ENCODE measurements at regions not wholly inside any gene's neighbourhood (a gene's known extent, or its start where the extent isn't known, plus 50 kb on each side); places are given as distances from the start of the nearest gene placed in this dataset.

DNA sequence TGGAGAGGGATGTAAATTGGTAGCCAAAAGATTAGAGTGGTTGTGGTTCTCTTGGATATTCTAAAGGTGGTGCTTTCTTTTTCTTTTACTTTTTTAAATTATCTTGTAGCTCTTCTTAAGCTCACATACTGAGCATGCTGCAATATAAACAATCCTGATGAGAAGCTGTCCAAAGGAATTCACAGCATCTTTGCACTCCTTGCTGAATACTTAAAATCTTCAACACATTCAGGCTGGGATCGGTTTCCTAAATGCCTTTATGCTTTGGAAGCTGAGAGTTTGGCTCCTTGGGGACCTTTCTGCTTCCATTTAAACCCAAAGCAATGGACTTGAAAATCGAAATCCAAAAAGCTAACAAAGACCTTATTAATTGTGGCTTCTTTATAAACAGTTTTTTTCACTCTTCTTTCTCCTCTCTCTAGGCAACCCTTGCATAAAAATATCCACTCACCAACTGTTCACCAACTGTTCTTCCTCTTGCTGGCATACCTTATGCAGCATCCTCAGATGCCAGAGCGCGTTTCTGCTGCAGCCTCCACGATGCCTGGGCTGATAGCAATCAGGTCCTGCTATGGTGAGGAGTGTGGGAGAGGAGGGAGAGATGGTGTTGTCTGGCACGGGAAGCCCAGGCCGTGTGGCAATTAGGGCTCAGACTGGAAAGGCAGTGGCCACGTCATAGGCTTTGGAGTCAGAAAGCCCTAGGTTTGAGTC, 535.8 kb upstream of the DAB1 start:
- no peak for DNase-seq (ENCODE audit: extremely low read depth, insufficient read length)
- TF ChIP-seq, protein P1, sequence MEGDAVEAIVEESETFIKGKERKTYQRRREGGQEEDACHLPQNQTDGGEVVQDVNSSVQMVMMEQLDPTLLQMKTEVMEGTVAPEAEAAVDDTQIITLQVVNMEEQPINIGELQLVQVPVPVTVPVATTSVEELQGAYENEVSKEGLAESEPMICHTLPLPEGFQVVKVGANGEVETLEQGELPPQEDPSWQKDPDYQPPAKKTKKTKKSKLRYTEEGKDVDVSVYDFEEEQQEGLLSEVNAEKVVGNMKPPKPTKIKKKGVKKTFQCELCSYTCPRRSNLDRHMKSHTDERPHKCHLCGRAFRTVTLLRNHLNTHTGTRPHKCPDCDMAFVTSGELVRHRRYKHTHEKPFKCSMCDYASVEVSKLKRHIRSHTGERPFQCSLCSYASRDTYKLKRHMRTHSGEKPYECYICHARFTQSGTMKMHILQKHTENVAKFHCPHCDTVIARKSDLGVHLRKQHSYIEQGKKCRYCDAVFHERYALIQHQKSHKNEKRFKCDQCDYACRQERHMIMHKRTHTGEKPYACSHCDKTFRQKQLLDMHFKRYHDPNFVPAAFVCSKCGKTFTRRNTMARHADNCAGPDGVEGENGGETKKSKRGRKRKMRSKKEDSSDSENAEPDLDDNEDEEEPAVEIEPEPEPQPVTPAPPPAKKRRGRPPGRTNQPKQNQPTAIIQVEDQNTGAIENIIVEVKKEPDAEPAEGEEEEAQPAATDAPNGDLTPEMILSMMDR (IDR thresholded peaks at IDR 0.05; ENCODE audit: insufficient read depth, low read length, poor library complexity, severe bottlenecking) = no peak
- Histone ChIP-seq H3K36me3 (ENCODE audit: control insufficient read depth, insufficient read depth, low read length) (no peaks in the 10 kb centered on the region), H3K27me3 (replicated peaks; ENCODE audit: control insufficient read depth, insufficient read depth, low read length) (no peaks in the 10 kb centered on the region), H3K4me3 (replicated peaks; ENCODE audit: low read depth, low read length) (no peak overlapping the region)

DNA sequence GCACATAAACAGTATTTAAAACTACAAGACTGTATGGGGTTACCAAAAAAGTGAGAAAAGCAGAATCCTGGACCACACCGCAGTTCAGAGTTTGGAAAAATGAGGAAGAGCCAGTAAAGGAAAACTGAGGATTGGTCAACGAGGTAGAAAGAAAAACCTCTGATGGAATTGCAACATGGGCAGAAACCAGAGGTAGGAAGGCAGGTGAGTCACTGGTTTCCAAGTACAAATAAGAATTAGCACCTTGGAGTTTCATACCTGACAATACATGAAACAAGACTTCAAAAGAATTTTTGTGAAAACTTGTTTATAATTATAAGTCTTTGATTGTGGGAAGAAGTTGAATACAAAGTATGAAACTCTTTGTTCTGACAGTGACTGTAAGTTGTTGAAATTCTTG, 533.7 kb upstream of the DAB1 start:
- TF ChIP-seq, protein P1 (IDR thresholded peaks at IDR 0.05; ENCODE audit: insufficient read depth, low read length, poor library complexity, severe bottlenecking) = no peak
- no peaks in the 10 kb centered on the region for H3K27me3 ChIP-seq (replicated peaks; ENCODE audit: control insufficient read depth, insufficient read depth, low read length)
- no peaks in the 10 kb centered on the region for H3K36me3 ChIP-seq (ENCODE audit: control insufficient read depth, insufficient read depth, low read length)
- no peak overlapping the region for H3K4me3 ChIP-seq (replicated peaks; ENCODE audit: low read depth, low read length)
- DNase-seq (ENCODE audit: extremely low read depth, insufficient read length) = no peak

DNA sequence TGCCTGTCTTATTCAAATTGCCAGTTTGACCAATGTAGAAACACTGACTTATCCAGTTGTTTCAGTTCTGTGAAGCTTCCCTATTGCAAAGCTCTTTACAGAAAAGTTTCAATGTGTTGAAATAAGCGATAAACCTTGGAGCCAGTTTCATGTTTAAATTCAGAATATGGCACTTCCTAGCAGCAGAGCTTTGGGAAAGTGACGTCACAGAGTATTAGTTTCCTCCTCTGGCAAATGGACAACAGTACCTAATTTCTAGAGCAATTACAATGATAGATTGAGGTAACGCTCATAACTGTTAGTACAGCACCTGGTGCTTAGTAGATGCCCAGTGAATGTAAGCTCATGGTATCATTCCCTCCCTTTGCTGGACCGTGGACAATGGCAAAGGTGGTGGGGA, 527.5 kb upstream of the DAB1 start:
- TF ChIP-seq, protein P1 (IDR thresholded peaks at IDR 0.05; ENCODE audit: insufficient read depth, low read length, poor library complexity, severe bottlenecking) = no peak
- Histone ChIP-seq H3K4me3 (replicated peaks; ENCODE audit: low read depth, low read length) (no peak overlapping the region), H3K27me3 (replicated peaks; ENCODE audit: control insufficient read depth, insufficient read depth, low read length) (no peaks in the 10 kb centered on the region), H3K36me3 (ENCODE audit: control insufficient read depth, insufficient read depth, low read length) (no peaks in the 10 kb centered on the region)
- DNase-seq (ENCODE audit: extremely low read depth, insufficient read length) = no peak

DNA sequence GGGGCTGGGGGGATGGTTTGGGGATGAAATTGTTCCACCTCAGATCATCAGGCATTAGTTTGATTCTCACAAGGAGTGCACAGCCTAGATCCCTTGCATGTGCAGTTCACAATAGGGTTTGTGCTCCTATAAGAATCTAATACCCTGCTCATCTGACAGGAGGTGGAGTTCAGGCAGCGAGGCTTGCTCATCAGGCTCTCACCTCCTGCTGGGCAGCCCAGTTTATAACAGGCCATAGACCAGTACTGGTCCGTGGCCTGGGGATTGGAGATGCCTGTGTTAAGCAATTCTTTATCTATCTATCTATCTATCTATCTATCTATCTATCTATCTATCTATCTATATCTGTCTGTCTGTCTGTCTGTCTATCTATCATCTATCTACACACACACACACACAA, 525.3 kb upstream of the DAB1 start:
- no peak for DNase-seq (ENCODE audit: extremely low read depth, insufficient read length)

DNA sequence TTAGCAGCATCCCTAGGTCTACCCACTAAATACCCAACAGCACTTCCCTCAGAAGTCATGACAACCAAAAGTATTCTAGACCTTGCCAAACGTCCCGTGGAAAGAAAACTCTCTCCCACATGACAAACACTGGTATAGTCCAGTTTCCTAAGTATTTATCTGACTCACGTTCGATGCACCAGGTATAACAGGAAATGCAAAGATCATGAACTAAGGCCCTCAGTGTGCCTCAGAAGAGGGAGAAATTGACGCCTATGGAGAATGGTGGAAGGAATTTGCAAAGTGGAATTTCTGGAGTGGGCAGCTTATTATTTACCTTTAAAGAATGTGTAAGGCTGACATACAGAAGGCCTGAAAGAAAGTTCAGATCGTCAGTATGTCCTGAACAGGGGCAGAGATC, 523.6 kb upstream of the DAB1 start:
- Histone ChIP-seq H3K4me3 (replicated peaks; ENCODE audit: low read depth, low read length) (no peak overlapping the region), H3K36me3 (ENCODE audit: control insufficient read depth, insufficient read depth, low read length) (no peaks in the 10 kb centered on the region), H3K27me3 (replicated peaks; ENCODE audit: control insufficient read depth, insufficient read depth, low read length) (no peaks in the 10 kb centered on the region)
- TF ChIP-seq, protein P1 (IDR thresholded peaks at IDR 0.05; ENCODE audit: insufficient read depth, low read length, poor library complexity, severe bottlenecking) = no peak
- DNase-seq (ENCODE audit: extremely low read depth, insufficient read length) = no peak

More for the DNA sequence above, 525.3 kb upstream of the DAB1 start:
- H3K4me3 ChIP-seq (replicated peaks; ENCODE audit: low read depth, low read length) = no peak overlapping the region
- no peaks in the 10 kb centered on the region for H3K27me3 ChIP-seq (replicated peaks; ENCODE audit: control insufficient read depth, insufficient read depth, low read length)
- TF ChIP-seq, protein P1 (IDR thresholded peaks at IDR 0.05; ENCODE audit: insufficient read depth, low read length, poor library complexity, severe bottlenecking) = no peak
- H3K36me3 ChIP-seq (ENCODE audit: control insufficient read depth, insufficient read depth, low read length) = no peaks in the 10 kb centered on the region

DNA sequence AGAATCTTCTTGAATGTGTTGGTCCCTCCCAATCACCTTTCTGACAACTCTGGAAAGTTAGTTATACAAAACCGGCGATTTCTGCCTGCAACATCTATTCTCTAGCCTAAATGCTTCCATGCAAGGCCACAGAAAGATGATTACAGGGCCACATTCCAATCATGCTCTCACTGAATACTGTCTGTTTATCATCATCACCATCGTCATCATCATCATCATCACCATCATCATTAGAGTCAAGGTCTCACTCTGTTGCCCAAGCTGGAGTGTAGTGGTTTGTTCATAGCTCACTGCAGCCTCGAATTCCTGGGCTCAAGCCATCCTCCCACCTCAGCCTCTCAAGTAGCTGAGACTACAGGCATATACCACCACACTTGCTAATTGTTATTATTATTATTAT, 521.2 kb upstream of the DAB1 start:
- no peak for DNase-seq (ENCODE audit: extremely low read depth, insufficient read length)
- TF ChIP-seq, protein P1 (IDR thresholded peaks at IDR 0.05; ENCODE audit: insufficient read depth, low read length, poor library complexity, severe bottlenecking) = no peak
- H3K4me3 ChIP-seq (replicated peaks; ENCODE audit: low read depth, low read length) = no peak overlapping the region
- no peaks in the 10 kb centered on the region for H3K27me3 ChIP-seq (replicated peaks; ENCODE audit: control insufficient read depth, insufficient read depth, low read length)
- H3K36me3 ChIP-seq (ENCODE audit: control insufficient read depth, insufficient read depth, low read length) = no peaks in the 10 kb centered on the region

Measured in GM06990 (cell line).